Astrocyte of the cerebellum (primary cell): ENCODE measurements at regions not wholly inside any gene's neighbourhood (a gene's known extent, or its start where the extent isn't known, plus 50 kb on each side); places are given as distances from the start of the nearest gene placed in this dataset.

Experiments used
- DNase-seq: peaks from one replicate; pipeline ENCODE4 v3.0.0-alpha.2; 2011; ENCODE audit warnings: low read depth
- H3K4me3 ChIP-seq: 2 replicates; pipeline ENCODE4 v1.5.1; 2011; ENCODE audit warnings: mild to moderate bottlenecking, low read depth, low read length, moderate library complexity
- in situ Hi-C: cut with HindIII; loops from 2 replicates; pipeline ENCODE4 v1.10.0; 2017; ENCODE audit warnings: low sequenced_read_pairs
- TF ChIP-seq, protein P1 (sequence below): IDR thresholded peaks from 2 replicates; pipeline ENCODE4 v1.5.1; 2012; ENCODE audit warnings: low read length, low read depth, moderate library complexity, mild to moderate bottlenecking; ENCODE audit errors: missing control alignments

DNA sequence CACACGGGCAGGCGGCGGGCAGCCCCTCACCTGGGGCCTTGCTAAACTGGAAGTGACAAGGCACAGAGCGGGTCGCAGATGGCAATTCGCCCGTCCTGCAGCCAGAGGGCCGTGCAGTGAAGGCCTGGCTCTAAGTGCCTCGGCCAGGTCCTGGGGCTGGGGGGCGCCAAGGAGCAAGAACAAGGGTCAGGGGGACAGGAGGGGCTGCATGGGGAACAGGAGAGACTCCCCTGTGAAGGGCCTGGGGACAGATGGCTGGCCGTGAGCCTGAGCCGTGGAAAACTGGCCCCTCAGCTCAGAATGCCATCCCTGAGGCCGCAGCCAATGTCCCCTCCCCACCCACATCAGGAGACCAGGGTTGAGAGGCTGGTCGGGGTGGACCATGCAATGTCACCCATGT is 60.0 kb downstream of the RTL6 start:
- in situ Hi-C loops, result loop anchor here (10.0 kb wide), 1 partner anchor 87 kb away; no protein-coding TSS in a partner anchor
- TF ChIP-seq, protein P1, sequence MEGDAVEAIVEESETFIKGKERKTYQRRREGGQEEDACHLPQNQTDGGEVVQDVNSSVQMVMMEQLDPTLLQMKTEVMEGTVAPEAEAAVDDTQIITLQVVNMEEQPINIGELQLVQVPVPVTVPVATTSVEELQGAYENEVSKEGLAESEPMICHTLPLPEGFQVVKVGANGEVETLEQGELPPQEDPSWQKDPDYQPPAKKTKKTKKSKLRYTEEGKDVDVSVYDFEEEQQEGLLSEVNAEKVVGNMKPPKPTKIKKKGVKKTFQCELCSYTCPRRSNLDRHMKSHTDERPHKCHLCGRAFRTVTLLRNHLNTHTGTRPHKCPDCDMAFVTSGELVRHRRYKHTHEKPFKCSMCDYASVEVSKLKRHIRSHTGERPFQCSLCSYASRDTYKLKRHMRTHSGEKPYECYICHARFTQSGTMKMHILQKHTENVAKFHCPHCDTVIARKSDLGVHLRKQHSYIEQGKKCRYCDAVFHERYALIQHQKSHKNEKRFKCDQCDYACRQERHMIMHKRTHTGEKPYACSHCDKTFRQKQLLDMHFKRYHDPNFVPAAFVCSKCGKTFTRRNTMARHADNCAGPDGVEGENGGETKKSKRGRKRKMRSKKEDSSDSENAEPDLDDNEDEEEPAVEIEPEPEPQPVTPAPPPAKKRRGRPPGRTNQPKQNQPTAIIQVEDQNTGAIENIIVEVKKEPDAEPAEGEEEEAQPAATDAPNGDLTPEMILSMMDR, result no peak
- no peak for DNase-seq
- H3K4me3 ChIP-seq, result no peak overlapping the region

DNA sequence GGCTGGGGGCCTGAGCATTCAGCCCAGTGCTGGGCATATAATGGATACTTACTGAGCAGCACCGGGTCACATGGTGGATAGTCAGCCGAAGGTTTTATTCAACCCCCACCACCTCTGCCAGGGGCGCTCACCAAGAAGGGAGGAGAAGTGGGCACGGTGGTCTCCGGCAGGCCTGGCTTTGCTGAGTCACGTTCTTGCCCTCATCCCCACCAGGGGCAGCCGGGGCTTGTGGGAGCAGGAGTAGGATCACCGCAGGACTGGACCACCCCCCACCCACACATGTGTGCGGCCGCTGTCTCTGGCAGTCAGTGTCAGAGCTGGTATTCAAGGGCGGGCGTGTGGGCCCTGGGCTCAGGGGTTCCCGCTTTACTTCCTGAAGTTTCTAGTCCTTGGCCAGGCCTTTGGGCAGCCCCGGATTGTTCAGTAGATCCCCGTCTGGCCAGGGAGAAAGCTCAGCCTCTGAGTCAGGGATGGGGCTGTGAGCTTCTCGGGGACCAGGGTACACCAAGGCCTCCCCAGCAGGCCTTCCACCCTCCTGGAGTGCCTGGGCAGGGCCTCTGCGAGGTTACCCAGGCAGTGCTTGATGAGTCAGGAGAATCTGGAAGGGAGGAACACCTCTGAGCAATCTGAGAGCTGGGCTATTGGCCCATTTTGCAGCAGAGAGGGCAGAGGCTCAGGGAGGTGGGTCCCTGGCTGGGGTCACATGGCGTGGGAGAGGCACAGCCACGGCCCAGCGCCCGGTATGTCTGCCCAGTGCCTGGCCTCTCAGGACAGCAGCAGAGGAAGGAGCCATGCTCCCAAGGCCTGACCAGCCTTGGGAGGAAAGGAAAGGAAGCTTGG is 60.6 kb downstream of the RTL6 start:
- in situ Hi-C loops, result loop anchor here (10.0 kb wide), 1 partner anchor 87 kb away; no protein-coding TSS in a partner anchor
- H3K4me3 ChIP-seq, result no peak overlapping the region
- DNase-seq, result no peak
- TF ChIP-seq, protein P1, result no peak

DNA sequence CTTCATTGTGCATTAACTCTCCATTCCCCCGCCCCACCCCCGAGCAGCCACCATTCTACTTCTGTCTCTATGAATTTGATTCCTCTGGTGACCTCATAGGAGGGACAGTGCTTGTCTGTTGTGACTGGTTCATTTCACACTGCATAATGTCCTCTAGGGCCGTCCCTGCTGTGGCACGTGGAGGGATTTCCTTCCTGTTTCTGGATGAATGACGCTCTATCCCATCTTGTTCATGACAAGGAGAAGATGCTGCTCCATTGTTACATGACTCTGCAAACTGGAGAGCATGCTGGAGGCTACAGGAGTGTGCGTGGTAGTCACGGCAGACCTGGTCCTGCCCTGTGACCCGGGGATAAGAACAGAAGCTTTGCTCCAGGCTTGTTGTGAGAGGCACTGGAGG is 61.3 kb downstream of the RTL6 start:
- no peak for DNase-seq
- in situ Hi-C loops, result loop anchor here (10.0 kb wide), 1 partner anchor 88 kb away; no protein-coding TSS in a partner anchor
- TF ChIP-seq, protein P1, result no peak
- no peak overlapping the region for H3K4me3 ChIP-seq

DNA sequence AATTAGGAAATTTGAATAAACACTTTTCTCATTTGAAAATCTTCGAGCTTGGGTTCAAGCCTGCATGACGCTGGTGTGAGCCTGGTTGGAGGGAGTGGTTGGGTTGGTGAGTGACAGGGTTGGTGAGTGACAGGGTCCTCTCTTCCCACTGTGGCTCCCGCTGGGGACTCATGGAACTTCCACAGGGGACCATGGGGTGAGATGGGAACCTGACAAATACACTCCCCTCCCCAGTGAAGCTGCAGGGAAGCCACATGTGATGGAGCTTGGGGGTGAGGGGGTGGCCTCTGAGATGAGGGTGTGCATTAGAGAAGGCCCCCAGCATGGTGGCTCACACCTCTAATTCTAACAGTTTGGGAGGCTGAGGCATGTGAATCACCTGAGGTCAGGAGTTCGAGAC is 66.8 kb downstream of the RTL6 start:
- H3K4me3 ChIP-seq, result no peak overlapping the region
- TF ChIP-seq, protein P1, result no peak
- in situ Hi-C loops, result loop anchor here (10.0 kb wide), 1 partner anchor 94 kb away; no protein-coding TSS in a partner anchor
- DNase-seq, result no peak

DNA sequence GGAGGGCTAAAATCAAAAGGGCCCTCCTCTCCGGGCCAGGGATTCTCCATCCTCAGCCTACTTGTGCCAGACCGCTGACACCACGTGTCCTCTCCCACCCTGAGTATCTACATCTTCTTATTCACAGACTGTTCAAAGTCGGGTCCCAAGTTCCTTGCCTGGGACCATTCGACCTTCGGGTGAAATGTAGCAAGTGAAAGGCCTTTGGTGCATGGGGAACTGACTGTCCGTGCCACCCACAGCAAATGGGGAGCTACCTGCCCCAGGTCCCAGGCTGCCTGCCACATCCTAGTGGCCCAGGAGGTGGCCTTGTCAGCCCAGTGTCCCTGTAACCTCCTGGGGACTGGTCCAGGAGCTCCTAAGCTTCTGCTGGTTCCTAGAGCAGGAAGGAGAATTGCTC is 67.3 kb downstream of the RTL6 start:
- in situ Hi-C loops, result loop anchor here (10.0 kb wide), 1 partner anchor 94 kb away; no protein-coding TSS in a partner anchor
- DNase-seq, result no peak
- no peak overlapping the region for H3K4me3 ChIP-seq
- TF ChIP-seq, protein P1, result no peak

DNA sequence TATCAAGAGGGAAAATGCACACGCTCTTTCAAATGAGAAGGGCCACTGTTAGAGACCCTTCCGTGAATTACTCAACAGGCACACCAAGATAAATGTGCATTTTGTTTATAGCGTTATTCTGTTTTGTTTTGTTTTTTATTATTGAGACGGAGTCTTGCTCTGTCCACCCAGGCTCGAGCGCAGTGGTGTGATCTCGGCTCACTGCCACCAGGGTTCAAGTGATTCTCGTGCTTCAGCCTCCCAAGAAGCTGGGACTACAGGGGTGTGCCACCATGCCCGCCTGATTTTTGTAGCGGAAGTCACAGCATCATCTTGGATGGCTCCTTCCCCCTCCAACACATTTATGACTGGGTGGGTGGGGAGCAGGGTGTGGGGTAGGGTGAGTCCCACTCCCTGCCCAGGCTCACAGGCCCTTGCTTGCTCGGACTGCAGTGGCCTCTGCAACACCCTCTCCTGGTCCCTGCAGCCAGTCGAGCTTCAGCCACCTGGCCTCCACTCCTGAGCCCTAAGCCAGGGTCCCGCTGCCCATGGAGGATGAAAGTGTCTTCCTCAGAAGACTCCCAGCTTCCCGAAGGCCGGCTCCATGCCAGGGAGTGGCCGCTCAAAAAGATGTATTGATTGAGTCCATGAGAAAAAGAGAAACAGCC is 68.0 kb downstream of the RTL6 start:
- DNase-seq, result no peak
- H3K4me3 ChIP-seq, result no peak overlapping the region
- in situ Hi-C loops, result loop anchor here (10.0 kb wide), 1 partner anchor 95 kb away; no protein-coding TSS in a partner anchor
- TF ChIP-seq, protein P1, result no peak
